Keratinocyte (primary cell): ENCODE measurements at regions not wholly inside any gene's neighbourhood (a gene's known extent, or its start where the extent isn't known, plus 50 kb on each side); places are given as distances from the start of the nearest gene placed in this dataset.

Experiments used
- CTCF ChIP-seq, 3 experiments: IDR thresholded peaks in 1 of 3; conservative IDR thresholded peaks in 1 of 3; optimal IDR thresholded peaks in 1 of 3; 2 replicates in 2 of 3; 3 replicates in 1 of 3; pipeline versions ENCODE3 to v1.5.1; 2011; ENCODE audit warnings: low read length in 3 of 3, mild to moderate bottlenecking in 3 of 3, moderate library complexity in 2 of 3, control low read depth in 1 of 3, inconsistent platforms in 1 of 3; ENCODE audit not compliant: insufficient read depth in 2 of 3; ENCODE audit errors: extremely low read depth in 1 of 3
- EZH2 ChIP-seq: IDR thresholded peaks from one replicate; pipeline ENCODE4 v1.6.1; 2012; ENCODE audit warnings: inconsistent platforms, mild to moderate bottlenecking, low read length, moderate library complexity

- no peak for TF ChIP-seq CTCF (optimal IDR thresholded peaks at IDR 0.05 in 1 of 3, IDR thresholded peaks at IDR 0.05 in 1 of 3, conservative IDR thresholded peaks at IDR 0.05 in 1 of 3; ENCODE audit: extremely low read depth in 1 of 3, insufficient read depth in 2 of 3, low read length in 3 of 3)
- no peak for TF ChIP-seq EZH2
Observed at GRCh38 chr3:162152636-162153035, 656.0 kb downstream of the OTOL1 start.
